ENCODE measurements at regions not wholly inside any gene's neighbourhood (a gene's known extent, or its start where the extent isn't known, plus 50 kb on each side); places are given as distances from the start of the nearest gene placed in this dataset.

GRCh38 chr5:85484982-85485574, 1100.4 kb upstream of the EDIL3 start:
- TF ChIP-seq POLR2A (IDR thresholded peaks at IDR 0.05) (no peak), CTCF (IDR thresholded peaks at IDR 0.05) (no peak), POLR2AphosphoS5 (IDR thresholded peaks at IDR 0.05) (no peak)
